ENCODE measurements at regions not wholly inside any gene's neighbourhood (a gene's known extent, or its start where the extent isn't known, plus 50 kb on each side); places are given as distances from the start of the nearest gene placed in this dataset.
A peak's percentile ranks its signal among the peaks of the same experiment; 100 is the strongest.

- no peak overlapping the region for H3K27ac ChIP-seq (ENCODE audit: insufficient read depth in 1 of 2, low read depth in 1 of 2, low read length in 2 of 2, poor library complexity in 1 of 2, severe bottlenecking in 2 of 2)
- no peaks in the 10 kb centered on the region for H3K27me3 ChIP-seq (replicated peaks in 2 of 5; ENCODE audit: control insufficient read depth in 4 of 5, insufficient read depth in 5 of 5, low read length in 4 of 5)
- ChIA-PET POLR2A (no interaction called here), CTCF (interaction anchor here (0.7 to 1.7 kb wide), 5 partner anchors 24 to 93 kb away, joined by 3 to 4 read pairs (median 3); no protein-coding TSS in a partner anchor)
- H3K4me3 ChIP-seq (ENCODE audit: control insufficient read depth in 1 of 7, extremely low read depth in 1 of 7, insufficient read depth in 4 of 7, low read depth in 2 of 7, low read length in 6 of 7) = no peak overlapping the region
- H3K36me3 ChIP-seq (ENCODE audit: control insufficient read depth in 4 of 4, insufficient read depth in 4 of 4, low read length in 3 of 4) = no peaks in the 10 kb centered on the region
- WGBS (ENCODE audit: insufficient coverage) = 100% methylated on average over 1 of the region's 1 CpG
- no peaks in the 10 kb centered on the region for H3K9me3 ChIP-seq (ENCODE audit: control extremely low read depth in 1 of 5, control insufficient read depth in 4 of 5, insufficient read depth in 2 of 5, low read depth in 1 of 5, low read length in 4 of 5)
- no peak for DNase-seq
- H3K4me1 ChIP-seq (ENCODE audit: control extremely low read depth in 1 of 4, control insufficient read depth in 4 of 4, insufficient read depth in 4 of 4, low read length in 3 of 4) = peaks cover 0 to 25% (median 3%) of the 10 kb centered on the region in 4 experiments
Measured at GRCh38 chr10:110446277-110446676, 51.4 kb upstream of the DUSP5 start.

GRCh38 chr10:110446954-110447608 lies 50.6 kb upstream of the DUSP5 start:
- no peaks in the 10 kb centered on the region for H3K36me3 ChIP-seq (ENCODE audit: control insufficient read depth in 4 of 4, insufficient read depth in 4 of 4, low read length in 3 of 4)
- H3K9me3 ChIP-seq (ENCODE audit: control extremely low read depth in 1 of 5, control insufficient read depth in 4 of 5, insufficient read depth in 2 of 5, low read depth in 1 of 5, low read length in 4 of 5) = no peaks in the 10 kb centered on the region
- H3K4me1 ChIP-seq (ENCODE audit: control extremely low read depth in 1 of 4, control insufficient read depth in 4 of 4, insufficient read depth in 4 of 4, low read length in 3 of 4) = peaks cover 0 to 25% (median 3%) of the 10 kb centered on the region in 4 experiments
- POLR2A ChIA-PET = no interaction called here
- 54% methylated on average over 3 of the region's 6 CpGs for WGBS (ENCODE audit: insufficient coverage)
- H3K27me3 ChIP-seq (replicated peaks in 2 of 5; ENCODE audit: control insufficient read depth in 4 of 5, insufficient read depth in 5 of 5, low read length in 4 of 5) = no peaks in the 10 kb centered on the region
- CTCF ChIA-PET = interaction anchor here (0.7 to 1.5 kb wide), 4 partner anchors 29 to 94 kb away, joined by 3 read pairs; no protein-coding TSS in a partner anchor
- no peak overlapping the region for H3K27ac ChIP-seq (ENCODE audit: insufficient read depth in 1 of 2, low read depth in 1 of 2, low read length in 2 of 2, poor library complexity in 1 of 2, severe bottlenecking in 2 of 2)
- no peak overlapping the region for H3K4me3 ChIP-seq (ENCODE audit: control insufficient read depth in 1 of 7, extremely low read depth in 1 of 7, insufficient read depth in 4 of 7, low read depth in 2 of 7, low read length in 6 of 7)
- DNase-seq = peak in 2 of 3 donors; percentile 24 to 54

- H3K4me1 ChIP-seq (ENCODE audit: control extremely low read depth in 1 of 4, control insufficient read depth in 4 of 4, insufficient read depth in 4 of 4, low read length in 3 of 4) = peaks cover 0 to 25% (median 3%) of the 10 kb centered on the region in 4 experiments
- H3K27ac ChIP-seq (ENCODE audit: insufficient read depth in 1 of 2, low read depth in 1 of 2, low read length in 2 of 2, poor library complexity in 1 of 2, severe bottlenecking in 2 of 2) = no peak overlapping the region
- DNase-seq = no peak
- no peaks in the 10 kb centered on the region for H3K27me3 ChIP-seq (replicated peaks in 2 of 5; ENCODE audit: control insufficient read depth in 4 of 5, insufficient read depth in 5 of 5, low read length in 4 of 5)
- ChIA-PET CTCF (interaction anchor here (1.2 to 1.5 kb wide), 2 partner anchors 18 to 94 kb away, joined by 3 to 5 read pairs; no protein-coding TSS in a partner anchor), POLR2A (no interaction called here)
- no peak overlapping the region for H3K4me3 ChIP-seq (ENCODE audit: control insufficient read depth in 1 of 7, extremely low read depth in 1 of 7, insufficient read depth in 4 of 7, low read depth in 2 of 7, low read length in 6 of 7)
- 100% methylated on average over 1 of the region's 1 CpG for WGBS (ENCODE audit: insufficient coverage)
- H3K9me3 ChIP-seq (ENCODE audit: control extremely low read depth in 1 of 5, control insufficient read depth in 4 of 5, insufficient read depth in 2 of 5, low read depth in 1 of 5, low read length in 4 of 5) = no peaks in the 10 kb centered on the region
- no peaks in the 10 kb centered on the region for H3K36me3 ChIP-seq (ENCODE audit: control insufficient read depth in 4 of 4, insufficient read depth in 4 of 4, low read length in 3 of 4)
Measured at GRCh38 chr10:110447886-110448285, 49.8 kb upstream of the DUSP5 start.

All from common myeloid progenitor, CD34-positive (primary cell).